ENCODE measurements at regions not wholly inside any gene's neighbourhood (a gene's known extent, or its start where the extent isn't known, plus 50 kb on each side); places are given as distances from the start of the nearest gene placed in this dataset.

GRCh38 chr22:34434371-34434770 is 514.1 kb upstream of the LARGE1 start:
- DNase-seq (ENCODE audit: low spot score) = no peak

GRCh38 chr22:34437140-34437539 is 516.9 kb upstream of the LARGE1 start:
- DNase-seq (ENCODE audit: low spot score) = no peak

- DNase-seq (ENCODE audit: low spot score) = no peak
These were observed 534.3 kb upstream of the LARGE1 start for GRCh38 chr22:34454598-34454997.

- DNase-seq (ENCODE audit: low spot score) = no peak
These were observed 542.5 kb upstream of the LARGE1 start for GRCh38 chr22:34462795-34463194.

GRCh38 chr22:34475886-34476285 is 555.6 kb upstream of the LARGE1 start:
- no peak for DNase-seq (ENCODE audit: low spot score)

GRCh38 chr22:34476762-34477161 is 556.5 kb upstream of the LARGE1 start:
- DNase-seq (ENCODE audit: low spot score) = no peak

GRCh38 chr22:34481090-34481489 is 560.8 kb upstream of the LARGE1 start:
- DNase-seq (ENCODE audit: low spot score) = no peak

GRCh38 chr22:34486381-34486780 is 566.1 kb upstream of the LARGE1 start:
- DNase-seq (ENCODE audit: low spot score) = no peak

GRCh38 chr22:34489861-34490260 is 569.6 kb upstream of the LARGE1 start:
- no peak for DNase-seq (ENCODE audit: low spot score)

- no peak for DNase-seq (ENCODE audit: low spot score)
These were observed 570.6 kb upstream of the LARGE1 start for GRCh38 chr22:34490886-34491285.

GRCh38 chr22:34493486-34493885 is 572.5 kb upstream of the ISX start:
- no peak for DNase-seq (ENCODE audit: low spot score)

GRCh38 chr22:34501366-34501965 is 564.5 kb upstream of the ISX start:
- no peak for DNase-seq (ENCODE audit: low spot score)

GRCh38 chr22:34502821-34503220 is 563.1 kb upstream of the ISX start:
- DNase-seq (ENCODE audit: low spot score) = no peak

- DNase-seq (ENCODE audit: low spot score) = no peak
These were observed 557.2 kb upstream of the ISX start for GRCh38 chr22:34508797-34509196.

- DNase-seq (ENCODE audit: low spot score) = no peak
These were observed 539.3 kb upstream of the ISX start for GRCh38 chr22:34526681-34527080.

GRCh38 chr22:34534101-34534500 is 531.9 kb upstream of the ISX start:
- no peak for DNase-seq (ENCODE audit: low spot score)

- DNase-seq (ENCODE audit: low spot score) = no peak
These were observed 498.6 kb upstream of the ISX start for GRCh38 chr22:34567367-34567766.

- no peak for DNase-seq (ENCODE audit: low spot score)
These were observed 495.6 kb upstream of the ISX start for GRCh38 chr22:34570408-34570807.

GRCh38 chr22:34579519-34579918 is 486.4 kb upstream of the ISX start:
- DNase-seq (ENCODE audit: low spot score) = no peak

- no peak for DNase-seq (ENCODE audit: low spot score)
These were observed 478.3 kb upstream of the ISX start for GRCh38 chr22:34587357-34588356.

GRCh38 chr22:34588871-34589545 is 476.9 kb upstream of the ISX start:
- no peak for DNase-seq (ENCODE audit: low spot score)

GRCh38 chr22:34592123-34592740 is 473.7 kb upstream of the ISX start:
- no peak for DNase-seq (ENCODE audit: low spot score)

All from left forelimb (tissue), 1 donor.